ENCODE measurements at regions not wholly inside any gene's neighbourhood (a gene's known extent, or its start where the extent isn't known, plus 50 kb on each side); places are given as distances from the start of the nearest gene placed in this dataset.

GRCh38 chr3:181581656-181582055 lies 130.1 kb upstream of the SOX2 start:
- TF ChIP-seq CTCF (IDR thresholded peaks at IDR 0.05), result no peak
- intact Hi-C loops (cut with DNase I, micrococcal nuclease), result no loop called here
- H3K4me3 ChIP-seq, result no peak overlapping the region
- DNase-seq (no peak), ATAC-seq (no peak)
- no peaks in the 10 kb centered on the region for H3K36me3 ChIP-seq (ENCODE audit: low read depth)
- H3K4me1 ChIP-seq (ENCODE audit: low read depth), result no peaks in the 10 kb centered on the region
- H3K9me3 ChIP-seq, result no peaks in the 10 kb centered on the region

GRCh38 chr3:181578743-181579142 lies 133.0 kb upstream of the SOX2 start:
- no peak for TF ChIP-seq CTCF (IDR thresholded peaks at IDR 0.05)
- Histone ChIP-seq H3K9me3 (no peaks in the 10 kb centered on the region), H3K36me3 (ENCODE audit: low read depth) (no peaks in the 10 kb centered on the region), H3K4me3 (no peak overlapping the region), H3K4me1 (ENCODE audit: low read depth) (no peaks in the 10 kb centered on the region)
- ATAC-seq (no peak), DNase-seq (no peak)
- intact Hi-C loops (cut with DNase I, micrococcal nuclease), result no loop called here

GRCh38 chr3:181572432-181572831 lies 139.3 kb upstream of the SOX2 start:
- H3K4me3 ChIP-seq, result no peak overlapping the region
- intact Hi-C loops (cut with DNase I, micrococcal nuclease), result no loop called here
- DNase-seq (no peak), ATAC-seq (no peak)
- TF ChIP-seq CTCF (IDR thresholded peaks at IDR 0.05), result no peak
- H3K36me3 ChIP-seq (ENCODE audit: low read depth), result no peaks in the 10 kb centered on the region
- H3K9me3 ChIP-seq, result no peaks in the 10 kb centered on the region
- no peaks in the 10 kb centered on the region for H3K4me1 ChIP-seq (ENCODE audit: low read depth)

GRCh38 chr3:181570472-181570871 lies 141.3 kb upstream of the SOX2 start:
- Histone ChIP-seq H3K9me3 (no peaks in the 10 kb centered on the region), H3K4me1 (ENCODE audit: low read depth) (no peaks in the 10 kb centered on the region), H3K36me3 (ENCODE audit: low read depth) (no peaks in the 10 kb centered on the region), H3K4me3 (no peak overlapping the region)
- no peak for DNase-seq
- TF ChIP-seq CTCF (IDR thresholded peaks at IDR 0.05), result no peak
- no peak for ATAC-seq
- intact Hi-C loops (cut with DNase I, micrococcal nuclease), result no loop called here

GRCh38 chr3:181569356-181569940 lies 142.3 kb upstream of the SOX2 start:
- Histone ChIP-seq H3K9me3 (no peaks in the 10 kb centered on the region), H3K36me3 (ENCODE audit: low read depth) (no peaks in the 10 kb centered on the region), H3K4me3 (no peak overlapping the region), H3K4me1 (ENCODE audit: low read depth) (no peaks in the 10 kb centered on the region)
- no peak for DNase-seq
- no peak for ATAC-seq
- intact Hi-C loops (cut with DNase I, micrococcal nuclease), result no loop called here
- TF ChIP-seq CTCF (IDR thresholded peaks at IDR 0.05), result no peak

- intact Hi-C loops (cut with DNase I, micrococcal nuclease), result no loop called here
- H3K9me3 ChIP-seq, result no peaks in the 10 kb centered on the region
- no peaks in the 10 kb centered on the region for H3K36me3 ChIP-seq (ENCODE audit: low read depth)
- no peak overlapping the region for H3K4me3 ChIP-seq
- no peak for ATAC-seq
- no peak for TF ChIP-seq CTCF (IDR thresholded peaks at IDR 0.05)
- no peak for DNase-seq
- H3K4me1 ChIP-seq (ENCODE audit: low read depth), result no peaks in the 10 kb centered on the region
Measured at GRCh38 chr3:181568693-181569092, 143.0 kb upstream of the SOX2 start.

Data from mucosa of descending colon (tissue), 3 donors.